GM19328 (cell line): ENCODE measurements at regions not wholly inside any gene's neighbourhood (a gene's known extent, or its start where the extent isn't known, plus 50 kb on each side); places are given as distances from the start of the nearest gene placed in this dataset.
"Not testable (repeated sequence)": the region's sequence is repeated elsewhere in the genome, so short reads cannot be mapped to it uniquely, and the experiment has no call there.

Experiments
- ATAC-seq: cut with Tn5 transposase; IDR thresholded peaks from one replicate; pipeline ENCODE4 v1.9.1; 2021; ENCODE audit warnings: mild to moderate bottlenecking, moderate library complexity; ENCODE audit not compliant: unreplicated experiment

DNA sequence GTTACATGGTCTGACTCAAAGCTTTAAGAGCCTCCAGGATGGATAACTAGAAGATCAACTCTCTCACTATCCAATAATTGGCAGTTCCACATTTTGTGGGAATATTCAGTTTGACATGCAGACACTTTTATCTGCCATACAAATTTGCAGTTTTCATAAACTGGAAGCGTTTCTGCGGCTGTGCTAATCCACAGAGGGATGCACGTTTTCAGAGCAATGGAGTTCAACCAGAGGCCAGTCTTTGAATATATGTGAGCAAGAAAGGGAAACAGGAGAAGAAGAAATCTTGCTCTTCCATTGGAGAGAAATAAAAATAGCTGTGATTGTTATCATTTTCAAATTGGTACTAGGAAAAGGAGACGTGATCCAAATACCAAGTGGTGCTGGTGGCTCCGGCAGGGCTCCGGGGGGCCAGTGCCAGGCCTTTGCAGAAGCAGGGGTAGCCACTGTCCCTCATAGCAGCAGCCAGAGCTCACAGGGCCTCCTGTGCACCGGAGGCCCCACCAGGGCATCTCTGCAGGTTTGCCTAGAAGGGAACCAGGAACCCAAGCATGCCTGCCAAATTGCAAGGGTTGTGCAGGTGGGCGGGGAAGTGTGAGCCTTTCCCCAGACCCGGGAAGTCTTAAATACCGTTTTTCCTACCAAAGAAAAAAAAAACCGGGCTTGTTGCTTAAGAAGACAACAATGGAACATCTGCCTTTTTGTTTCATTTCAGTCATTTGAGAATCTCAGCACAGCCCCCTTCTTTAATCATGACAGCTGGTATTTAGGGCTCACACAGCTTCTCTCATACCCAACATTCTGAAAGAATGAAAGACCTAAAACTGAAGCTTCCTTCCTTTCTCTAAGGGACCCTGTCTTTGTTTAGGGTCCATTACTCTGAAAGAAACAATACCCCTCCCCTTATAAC, 791.1 kb upstream of the SOX11 start:
- no peak for ATAC-seq

DNA sequence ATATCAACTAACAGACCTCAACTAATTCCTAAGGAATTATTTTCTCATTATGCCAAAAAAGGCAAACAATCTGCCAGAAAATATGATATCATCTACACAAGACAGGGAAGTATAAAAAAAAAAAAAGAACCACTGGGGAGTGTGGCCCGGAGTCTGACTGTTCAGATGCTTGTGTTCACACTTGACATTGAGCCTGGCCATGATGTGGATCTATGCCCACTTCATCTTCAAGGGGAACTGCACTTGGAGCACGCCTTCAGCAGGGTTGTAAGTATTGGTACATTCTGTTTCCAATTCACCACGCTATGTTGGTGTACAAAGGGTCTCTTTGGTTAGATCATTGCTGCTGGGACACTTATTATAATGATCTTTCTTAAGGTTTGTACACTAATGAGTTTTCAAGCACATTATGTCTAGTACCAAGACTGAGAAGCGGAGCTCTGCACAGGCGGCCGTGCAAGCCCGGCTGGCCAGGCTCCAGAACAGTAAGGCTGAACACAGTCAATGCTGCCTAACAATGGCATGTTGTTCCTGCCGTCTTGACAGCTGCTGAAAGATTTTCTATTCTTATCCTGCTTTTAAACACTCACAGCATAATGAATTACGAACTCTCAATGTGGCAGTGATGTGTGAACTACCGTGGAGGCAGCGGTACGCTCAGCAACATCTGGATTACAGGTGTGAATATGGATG, 788.4 kb upstream of the SOX11 start:
- no peak for ATAC-seq

DNA sequence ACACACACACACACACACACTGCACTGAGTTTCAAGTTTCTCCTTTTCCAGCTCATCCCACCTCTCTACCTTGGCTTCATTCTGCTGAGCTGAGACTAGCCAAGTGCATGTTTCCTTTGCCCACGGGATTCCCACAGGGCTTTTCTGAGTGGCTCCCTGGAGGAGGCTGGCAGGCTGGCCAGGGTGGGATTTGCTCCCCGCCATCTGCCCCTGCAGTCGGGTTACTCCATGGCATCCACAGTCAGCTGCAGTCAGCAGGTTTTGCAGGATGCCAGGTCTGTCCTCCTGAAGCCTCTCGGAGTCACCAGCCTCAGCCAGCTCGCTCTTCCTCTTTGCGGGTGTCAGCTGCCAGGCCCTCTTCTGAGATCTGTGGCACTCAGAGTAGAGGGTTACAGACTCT, 783.7 kb upstream of the SOX11 start:
- ATAC-seq, result no peak

DNA sequence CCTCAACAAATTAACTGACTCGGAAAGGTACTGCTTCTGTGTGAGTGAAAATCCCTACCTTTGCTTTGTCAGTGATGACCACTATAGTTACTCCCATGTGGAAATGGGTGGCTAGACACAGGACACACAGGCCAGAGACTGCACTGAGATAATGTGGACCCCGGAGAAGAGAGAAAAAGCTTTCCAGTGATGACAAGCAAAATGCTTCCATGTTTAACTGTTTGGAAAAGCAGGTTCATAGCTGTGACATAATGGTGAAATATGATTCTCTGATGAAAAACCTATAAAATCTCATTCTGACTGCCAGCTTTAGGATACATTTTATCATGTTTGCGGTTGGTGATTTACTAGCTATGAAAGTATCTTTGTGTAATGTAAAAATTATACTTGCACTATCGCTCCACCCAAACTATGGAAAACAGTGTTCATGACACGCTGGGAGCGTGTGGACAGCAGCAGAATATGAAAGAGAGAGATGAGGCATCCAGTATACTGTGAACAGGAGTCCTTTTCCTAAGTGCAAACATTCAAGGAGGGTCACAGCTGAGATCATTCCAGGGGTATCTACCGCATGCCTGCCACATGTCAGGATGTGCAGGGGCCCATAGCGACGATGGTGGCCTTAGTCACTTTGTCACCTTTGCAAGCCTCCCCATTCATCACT, 782.7 kb upstream of the SOX11 start:
- ATAC-seq, result no peak

DNA sequence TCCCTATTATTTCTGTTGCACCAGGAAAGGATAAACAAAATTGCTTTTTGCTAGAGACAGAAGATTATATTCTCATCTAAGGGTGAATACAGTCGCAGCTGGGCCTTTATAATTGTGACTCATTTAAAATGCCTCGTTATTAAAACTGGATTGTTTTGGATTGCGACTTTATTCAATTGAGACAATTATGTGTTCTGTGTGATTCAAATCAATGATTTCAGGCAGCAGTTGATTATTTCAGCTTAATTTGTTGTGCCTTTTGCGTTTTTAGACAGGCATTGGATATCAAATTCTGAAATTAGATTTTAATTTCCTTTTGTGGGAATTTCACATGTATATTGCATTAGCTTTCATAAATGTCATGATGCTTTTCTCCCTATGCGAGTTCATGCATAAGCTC, 778.1 kb upstream of the SOX11 start:
- ATAC-seq, result no peak

DNA sequence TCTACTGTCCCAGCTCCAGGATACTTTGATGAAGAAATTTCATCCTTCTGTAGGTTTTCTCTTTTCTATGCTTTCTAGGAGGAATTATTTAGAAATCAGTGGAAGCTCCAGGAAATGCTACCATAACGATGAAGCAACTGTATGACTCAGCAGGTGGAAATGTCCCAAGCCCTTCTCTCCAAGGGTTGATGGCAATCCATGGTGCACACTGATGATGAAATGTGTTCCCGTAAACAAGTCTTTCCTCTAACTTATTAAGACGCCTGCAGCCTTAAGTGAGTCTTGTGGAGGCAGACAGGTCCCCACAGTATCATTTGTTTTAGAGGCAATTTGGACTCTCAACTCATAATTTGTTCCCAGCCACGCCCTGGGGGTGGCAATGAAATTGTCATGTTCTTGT, 777.6 kb upstream of the SOX11 start:
- no peak for ATAC-seq

DNA sequence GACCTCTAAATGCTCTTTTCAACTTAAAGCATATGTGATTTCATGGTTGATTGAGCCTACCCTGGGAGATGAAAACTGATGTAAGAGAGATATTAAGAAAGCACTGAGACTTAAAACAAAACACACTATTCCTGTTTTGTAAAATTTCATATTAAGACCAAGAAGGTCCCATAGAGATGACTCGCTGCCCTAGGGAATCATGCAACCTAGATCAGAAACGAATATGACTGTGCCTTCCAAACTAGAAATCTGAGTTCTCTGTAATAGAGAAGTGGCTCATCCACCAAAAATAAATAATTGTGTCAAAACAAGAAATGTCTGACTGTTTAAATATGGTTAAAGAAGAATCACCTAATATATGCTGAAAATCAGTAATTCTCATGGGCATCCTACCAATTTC, 776.8 kb upstream of the SOX11 start:
- no peak for ATAC-seq

DNA sequence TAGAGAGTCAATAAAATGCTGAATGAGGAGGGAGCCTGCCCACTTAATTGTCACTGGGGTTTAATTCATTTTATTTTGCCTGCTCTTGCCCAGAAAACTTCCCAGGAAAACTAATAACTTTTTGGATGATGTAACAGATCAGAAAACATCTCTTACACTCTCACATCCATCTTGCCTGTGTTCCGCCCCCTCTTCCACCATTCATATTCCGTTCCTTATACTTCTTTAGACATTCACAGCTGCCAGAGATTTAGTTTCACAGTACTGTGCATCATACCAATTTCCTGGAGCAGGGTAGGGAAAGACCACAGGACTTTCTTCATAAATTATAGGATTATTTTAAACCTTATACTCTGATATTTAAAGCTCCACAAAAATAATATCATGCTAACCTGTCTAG, 776.1 kb upstream of the SOX11 start:
- ATAC-seq, result no peak

DNA sequence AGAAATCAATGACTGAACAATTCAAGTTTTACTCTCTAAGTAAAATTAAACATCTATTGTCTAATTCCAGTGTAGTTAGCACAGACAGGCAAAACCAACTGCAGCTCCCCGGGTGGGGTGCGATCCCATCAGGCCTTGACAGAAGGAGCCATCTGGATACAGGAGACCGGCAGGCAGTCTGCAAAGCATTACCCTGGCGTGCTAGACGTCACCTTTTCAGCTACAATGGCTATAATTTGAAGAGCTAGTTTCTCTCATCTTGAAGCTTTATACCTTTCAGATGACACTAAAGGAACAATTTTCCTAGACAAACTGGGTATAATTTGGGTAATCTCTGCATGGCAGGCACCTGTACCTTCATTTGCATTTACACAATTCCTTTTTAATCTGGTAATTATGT, 761.5 kb upstream of the SOX11 start:
- no peak for ATAC-seq

DNA sequence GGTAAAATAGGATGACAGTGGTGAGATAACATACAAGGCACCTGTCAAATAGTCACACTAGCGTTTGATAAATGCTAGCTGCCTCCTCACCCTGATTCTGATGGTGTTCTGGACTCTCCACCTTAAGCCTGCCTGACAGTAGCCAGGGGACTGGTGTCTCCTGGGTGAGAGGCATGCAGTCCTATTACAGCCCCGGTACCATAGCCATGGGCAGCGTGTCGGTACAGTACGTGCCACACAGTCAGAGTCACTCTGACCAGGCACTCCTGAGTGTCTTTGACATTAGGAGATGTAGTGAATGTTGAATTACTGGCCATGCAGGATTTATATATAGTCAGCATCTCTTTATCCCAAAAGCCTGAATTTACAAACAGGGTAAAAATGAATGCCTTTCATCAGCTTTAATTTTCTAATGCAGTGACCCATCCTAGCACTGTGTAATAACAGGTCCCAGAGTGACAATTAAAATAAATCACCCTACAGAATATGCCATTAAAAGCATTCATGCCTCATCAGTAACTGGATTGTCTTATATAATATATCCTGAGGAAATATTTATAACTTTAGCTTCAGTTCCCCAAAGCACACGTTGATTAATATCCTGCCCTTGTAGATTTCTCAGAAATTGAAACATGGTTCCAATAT, 760.3 kb upstream of the SOX11 start:
- no peak for ATAC-seq

DNA sequence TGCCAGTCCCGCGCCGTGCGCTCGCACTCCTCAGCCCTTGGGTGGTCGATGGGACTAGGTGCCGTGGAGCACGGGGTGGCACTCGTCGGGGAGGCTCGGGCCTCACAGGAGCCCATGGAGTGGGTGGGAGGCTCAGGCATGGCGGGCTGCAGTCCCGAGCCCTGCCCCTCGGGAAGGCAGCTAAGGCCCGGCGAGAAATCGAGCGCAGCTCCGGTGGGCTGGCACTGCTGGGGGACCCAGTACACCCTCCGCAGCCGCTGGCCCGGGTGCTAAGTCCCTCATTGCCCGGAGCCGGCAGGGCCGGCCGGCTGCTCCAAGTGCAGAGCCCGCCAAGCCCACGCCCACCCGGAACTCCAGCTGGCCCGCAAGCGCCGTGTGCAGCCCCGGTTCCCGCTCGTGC, 756.9 kb upstream of the SOX11 start:
- not testable (repeated sequence) for ATAC-seq

DNA sequence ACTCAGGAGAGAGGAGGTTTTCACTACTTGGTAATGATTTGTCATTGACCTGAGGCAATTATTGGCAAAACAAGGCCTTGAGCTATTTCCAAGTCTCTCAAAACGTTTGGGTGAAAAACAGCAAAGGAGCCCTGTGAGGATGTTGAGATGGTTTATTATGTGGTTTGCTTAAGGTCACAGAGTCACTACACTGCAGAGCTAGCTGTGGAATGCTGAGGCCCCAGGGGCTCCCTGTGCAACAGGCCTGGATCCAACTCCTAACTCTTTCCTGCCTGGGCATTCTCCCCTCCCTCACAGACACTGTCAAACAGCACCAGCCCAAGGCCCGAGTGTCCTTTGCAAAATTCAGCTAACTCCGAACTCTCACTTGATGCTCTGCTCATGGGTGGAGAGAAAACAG, 754.6 kb upstream of the SOX11 start:
- no peak for ATAC-seq

DNA sequence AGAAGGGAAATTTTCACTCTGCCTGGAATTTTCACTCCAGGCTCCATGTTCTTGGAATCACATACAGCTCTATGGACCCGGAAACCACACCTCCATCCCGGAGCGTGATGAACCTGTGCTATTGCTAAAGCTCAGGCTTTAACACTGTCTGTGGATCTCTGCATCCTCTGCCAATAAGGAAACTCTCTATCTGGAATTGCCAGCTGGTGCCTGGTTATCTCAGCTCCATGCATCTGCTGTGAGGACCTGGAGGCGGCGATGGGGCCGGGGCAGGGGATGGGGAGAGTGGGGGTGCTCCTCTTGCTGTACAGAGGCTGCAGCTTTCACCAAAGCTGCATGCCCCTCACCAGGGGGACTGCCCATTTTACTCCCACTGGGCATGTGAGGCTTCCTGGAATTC, 754.0 kb upstream of the SOX11 start:
- ATAC-seq, result no peak

DNA sequence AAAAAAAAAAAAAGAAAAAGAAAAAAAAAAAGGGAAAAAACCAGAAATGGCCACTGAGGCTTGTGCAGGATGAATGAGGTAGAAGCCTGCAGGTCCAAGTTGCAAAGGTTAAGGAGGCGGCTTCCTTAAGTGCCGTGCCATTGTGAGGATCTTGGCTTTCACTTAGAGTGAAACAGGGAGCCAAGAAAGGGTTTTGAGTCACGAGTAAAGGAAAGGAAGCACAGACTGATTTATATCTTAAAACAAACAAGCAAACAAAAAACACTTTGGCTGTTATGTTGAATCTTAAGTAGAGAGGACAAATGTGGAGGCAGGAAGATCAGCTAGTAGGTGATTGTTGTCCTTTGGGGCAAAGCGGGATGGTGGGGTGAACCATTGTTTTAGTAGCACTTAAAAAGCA, 749.7 kb upstream of the SOX11 start:
- no peak for ATAC-seq

DNA sequence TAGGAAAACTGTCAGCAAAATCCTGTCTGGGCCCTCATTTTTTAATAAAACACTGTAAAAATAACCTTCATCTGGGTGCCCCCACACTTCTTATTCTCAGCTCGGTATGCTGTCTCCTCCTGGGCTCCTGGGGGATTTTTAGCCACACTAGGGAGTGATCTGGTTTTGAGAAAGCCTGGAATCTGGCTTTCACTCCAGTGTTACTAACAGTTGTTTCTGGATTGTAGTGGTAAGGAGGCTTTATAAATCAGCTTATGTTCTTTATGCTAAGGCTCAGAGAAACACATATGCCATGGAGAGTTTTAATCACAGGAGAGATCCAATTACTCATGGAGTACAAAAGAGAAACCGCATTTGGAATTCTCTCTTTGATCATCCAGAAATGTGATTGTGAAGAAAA, 744.3 kb upstream of the SOX11 start:
- no peak for ATAC-seq

DNA sequence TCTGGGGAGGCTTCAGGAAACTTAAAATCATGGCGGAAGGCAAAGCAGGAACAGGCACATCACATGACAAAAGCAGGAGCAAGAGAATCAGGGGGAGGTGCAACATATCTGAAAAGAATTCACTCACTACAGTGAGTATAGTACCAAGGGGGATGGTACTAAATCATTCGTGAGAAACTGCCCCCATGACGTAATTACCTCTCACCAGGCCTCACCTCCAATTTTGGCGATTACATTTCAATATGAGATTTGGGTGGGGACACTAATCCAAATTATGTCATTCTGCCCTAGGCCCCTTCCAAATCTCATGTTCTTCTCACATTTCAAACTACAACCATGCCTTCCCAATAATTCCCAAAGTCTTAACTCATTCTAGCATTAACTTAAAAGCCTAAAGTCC, 740.8 kb upstream of the SOX11 start:
- no peak for ATAC-seq

DNA sequence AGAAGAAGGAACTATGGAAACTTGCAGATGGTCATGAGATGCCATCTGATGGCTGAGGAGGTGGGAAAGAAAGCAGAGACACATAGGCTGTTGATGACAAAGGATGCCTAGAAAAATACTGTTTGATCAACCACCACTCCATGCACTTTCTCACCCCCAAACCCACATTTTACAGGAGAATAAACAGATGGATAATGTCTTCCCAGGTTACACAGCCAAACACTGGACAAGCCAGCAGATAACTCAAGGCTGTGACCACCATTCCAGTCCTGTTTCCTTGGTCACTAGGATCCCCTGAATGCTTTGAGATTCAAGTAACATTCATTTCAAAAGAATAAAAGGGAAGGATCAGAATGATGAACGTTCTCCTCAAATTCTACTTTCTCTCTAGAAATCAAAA, 733.0 kb upstream of the SOX11 start:
- ATAC-seq, result no peak

DNA sequence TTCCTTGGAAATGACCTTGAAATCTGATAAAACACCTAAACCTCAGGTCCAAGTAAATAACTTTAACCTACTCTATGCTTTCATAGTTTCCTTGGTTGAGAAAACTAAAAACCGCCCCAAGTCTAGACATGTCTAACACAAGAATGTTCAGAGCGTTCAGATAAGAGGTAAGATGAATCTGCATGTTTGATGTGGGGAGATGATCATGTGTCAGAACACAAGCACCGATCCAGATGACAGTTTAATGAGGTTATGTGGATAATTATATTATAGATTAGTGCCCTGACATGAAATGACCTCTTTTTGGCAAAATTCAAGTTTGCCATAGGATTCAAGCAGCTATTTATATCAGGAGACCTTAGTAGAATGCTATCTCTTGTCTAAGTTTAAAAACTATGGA, 729.8 kb upstream of the SOX11 start:
- ATAC-seq, result no peak

DNA sequence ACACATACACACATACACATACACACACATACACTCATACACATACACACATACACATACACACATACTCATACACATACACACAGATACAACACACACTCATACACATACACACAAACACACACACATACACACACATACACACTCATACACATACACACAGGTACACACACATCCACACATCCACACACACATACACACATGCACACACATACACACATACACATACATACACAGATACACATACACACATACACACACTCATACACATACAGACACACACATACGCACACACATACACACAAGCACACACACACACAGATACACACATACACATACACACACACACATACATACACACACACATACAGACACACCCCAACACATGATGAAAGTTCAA, 729.1 kb upstream of the SOX11 start:
- ATAC-seq, result no peak

DNA sequence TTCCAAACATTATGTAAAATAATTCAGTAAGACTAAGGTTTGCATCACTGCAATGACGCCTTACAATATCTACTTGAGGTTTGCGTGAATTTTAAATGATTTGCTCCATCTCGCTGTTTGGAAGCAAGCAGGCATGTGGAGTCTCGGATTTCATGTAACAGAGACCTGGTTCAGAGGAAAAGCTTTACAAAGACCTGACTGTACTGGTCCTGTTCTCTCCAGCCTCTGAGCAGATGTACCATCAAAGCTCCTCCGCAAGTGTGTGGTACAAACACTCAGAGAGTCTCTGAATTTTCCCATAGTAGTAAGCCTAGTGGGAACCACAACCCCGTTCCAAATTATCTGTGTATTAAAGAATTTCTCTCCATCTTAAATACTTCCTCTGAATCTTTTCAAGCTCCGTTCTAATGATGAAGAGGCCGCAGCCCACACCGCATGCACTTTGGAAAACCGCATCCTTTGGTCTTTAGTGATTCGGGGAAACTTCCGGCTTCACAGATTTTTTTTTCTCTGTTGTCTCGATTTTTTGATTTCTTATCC, 728.1 kb upstream of the SOX11 start:
- no peak for ATAC-seq

DNA sequence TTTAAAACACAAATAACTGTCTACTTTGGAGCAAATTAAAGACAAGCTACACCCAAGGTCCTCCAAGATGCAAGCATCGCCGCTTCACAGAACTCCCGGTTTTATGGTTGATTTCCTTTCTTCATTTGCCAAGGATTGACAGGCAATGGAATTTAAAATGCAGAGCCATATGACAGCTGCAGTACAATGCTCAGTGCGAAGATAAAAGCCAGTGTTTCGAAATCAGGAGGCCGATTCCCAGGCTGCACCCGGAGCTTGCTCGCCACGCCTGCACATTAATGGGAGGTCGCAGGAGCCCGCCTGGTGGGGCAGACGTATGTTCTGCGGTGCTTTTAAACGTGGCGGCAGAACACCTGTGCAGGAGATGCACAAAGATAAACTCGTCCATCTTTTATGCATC, 727.6 kb upstream of the SOX11 start:
- ATAC-seq, result no peak
